IPS-15b (cell line): ENCODE measurements at regions not wholly inside any gene's neighbourhood (a gene's known extent, or its start where the extent isn't known, plus 50 kb on each side); places are given as distances from the start of the nearest gene placed in this dataset.
"Not testable (repeated sequence)": the region's sequence is repeated elsewhere in the genome, so short reads cannot be mapped to it uniquely, and the experiment has no call there.

ENCODE experiments used
- H3K27me3 ChIP-seq: one replicate; pipeline ENCODE4 v1.6.1; 2013; ENCODE audit warnings: low read length; ENCODE audit not compliant: control insufficient read depth, insufficient read depth
- H3K36me3 ChIP-seq: one replicate; pipeline ENCODE4 v1.6.1; 2013; ENCODE audit warnings: low read length; ENCODE audit not compliant: control insufficient read depth, insufficient read depth
- H3K4me1 ChIP-seq: one replicate; pipeline ENCODE4 v1.6.1; 2013; ENCODE audit warnings: mild to moderate bottlenecking, low read length; ENCODE audit not compliant: control insufficient read depth, insufficient read depth
- H3K4me3 ChIP-seq: one replicate; pipeline ENCODE4 v1.5.1; 2013; ENCODE audit warnings: low read depth, low read length
- H3K9ac ChIP-seq: one replicate; pipeline ENCODE4 v1.6.1; 2013; ENCODE audit warnings: low read depth, mild to moderate bottlenecking, low read length
- H3K9me3 ChIP-seq: one replicate; pipeline ENCODE4 v1.6.1; 2013; ENCODE audit warnings: mild to moderate bottlenecking, low read length; ENCODE audit not compliant: control insufficient read depth, insufficient read depth

- not testable (repeated sequence) for H3K36me3 ChIP-seq, H3K4me3 ChIP-seq, H3K4me1 ChIP-seq, H3K9ac ChIP-seq, H3K9me3 ChIP-seq, H3K27me3 ChIP-seq
Observed at GRCh38 chr9:29270400-29270799, 1697.1 kb upstream of the C9orf72 start.

DNA sequence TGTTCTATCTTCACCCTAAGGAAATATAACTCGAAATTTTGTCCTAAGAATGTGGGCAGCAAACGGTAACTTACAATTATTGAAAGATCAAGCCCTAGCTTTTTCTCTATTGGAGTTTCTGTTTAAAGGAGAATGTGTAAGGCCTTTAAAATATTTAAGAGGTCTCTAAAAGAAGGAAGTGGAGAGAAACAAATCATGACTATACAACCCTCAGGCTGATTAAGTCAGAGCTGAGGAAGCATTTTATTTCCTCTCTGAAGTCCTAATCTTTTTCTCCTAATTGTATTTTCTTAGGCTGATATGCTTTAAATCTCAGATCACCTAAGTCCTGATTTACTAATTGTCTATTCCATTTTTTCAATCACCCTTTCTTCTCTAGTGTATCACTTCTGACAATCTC lies 1708.8 kb upstream of the C9orf72 start:
- Histone ChIP-seq H3K27me3 (no peaks in the 10 kb centered on the region), H3K36me3 (no peaks in the 10 kb centered on the region), H3K9me3 (no peaks in the 10 kb centered on the region), H3K9ac (no peak overlapping the region), H3K4me3 (no peak overlapping the region), H3K4me1 (no peaks in the 10 kb centered on the region)

DNA sequence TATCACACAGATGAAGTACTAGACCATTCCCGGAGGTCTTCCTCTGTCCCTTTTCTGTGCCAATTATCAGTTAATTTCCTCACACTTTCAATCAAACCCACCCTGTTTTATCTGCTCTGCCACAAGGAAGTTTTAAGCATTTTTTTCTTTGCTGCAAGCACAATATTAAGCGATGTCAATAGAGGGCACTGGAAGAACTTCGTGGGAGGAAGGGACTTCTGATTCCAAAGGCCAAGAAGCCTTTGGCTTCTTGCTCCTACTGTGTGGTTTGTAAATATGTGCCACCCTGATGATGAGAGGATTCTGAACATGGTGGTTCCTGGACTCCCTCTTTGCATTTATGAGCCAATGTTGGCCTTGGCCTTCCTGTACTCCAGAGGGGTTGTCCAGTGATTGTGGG lies 1712.5 kb upstream of the C9orf72 start:
- no peaks in the 10 kb centered on the region for H3K9me3 ChIP-seq
- H3K4me3 ChIP-seq: no peak overlapping the region
- H3K4me1 ChIP-seq: no peaks in the 10 kb centered on the region
- H3K9ac ChIP-seq: no peak overlapping the region
- no peaks in the 10 kb centered on the region for H3K36me3 ChIP-seq
- H3K27me3 ChIP-seq: no peaks in the 10 kb centered on the region

DNA sequence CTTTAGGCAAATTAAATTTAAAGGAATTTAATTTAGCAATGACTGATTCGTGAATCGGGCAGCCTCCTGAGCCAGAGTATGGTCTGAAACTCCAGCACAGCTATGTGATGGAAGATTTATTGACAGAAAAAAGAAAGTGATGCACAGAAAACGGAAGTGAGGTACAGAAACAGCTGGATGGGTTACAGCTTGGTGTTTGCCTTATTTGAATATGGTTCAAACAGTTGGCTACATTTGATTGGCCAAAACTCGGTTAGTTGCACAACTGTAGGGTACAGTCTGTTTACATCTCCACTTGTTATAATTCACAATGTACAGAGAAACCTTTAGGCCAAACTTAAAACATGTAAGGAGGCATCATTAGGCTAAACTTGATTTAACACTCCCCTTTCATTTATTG lies 1716.1 kb upstream of the C9orf72 start:
- H3K4me3 ChIP-seq: no peak overlapping the region
- H3K9ac ChIP-seq: no peak overlapping the region
- H3K9me3 ChIP-seq: no peaks in the 10 kb centered on the region
- no peaks in the 10 kb centered on the region for H3K36me3 ChIP-seq
- H3K4me1 ChIP-seq: no peaks in the 10 kb centered on the region
- H3K27me3 ChIP-seq: no peaks in the 10 kb centered on the region

DNA sequence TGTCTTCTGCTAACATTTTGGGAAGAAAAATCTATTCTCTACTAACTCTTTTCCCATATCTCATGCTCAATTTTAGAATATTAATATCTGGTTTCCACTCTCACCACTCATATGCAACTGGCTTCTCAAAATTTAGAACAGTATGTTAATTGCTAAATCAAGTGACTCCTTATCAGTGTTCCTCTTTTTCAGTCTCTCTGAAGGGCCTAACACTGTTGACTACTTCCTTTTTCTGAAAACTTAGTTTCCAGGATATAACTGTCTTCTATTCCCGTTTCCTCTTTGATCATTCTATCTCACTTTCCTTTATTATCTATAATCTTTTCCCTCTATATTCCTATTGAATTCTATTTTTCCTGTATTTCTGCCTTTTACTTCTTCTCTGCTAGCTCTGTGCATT lies 1717.2 kb upstream of the C9orf72 start:
- Histone ChIP-seq H3K27me3 (no peaks in the 10 kb centered on the region), H3K4me1 (no peaks in the 10 kb centered on the region), H3K4me3 (no peak overlapping the region), H3K9me3 (no peaks in the 10 kb centered on the region), H3K36me3 (no peaks in the 10 kb centered on the region), H3K9ac (no peak overlapping the region)

- H3K27me3 ChIP-seq: no peaks in the 10 kb centered on the region
- H3K4me1 ChIP-seq: no peaks in the 10 kb centered on the region
- no peak overlapping the region for H3K4me3 ChIP-seq
- H3K9me3 ChIP-seq: no peaks in the 10 kb centered on the region
- H3K9ac ChIP-seq: no peak overlapping the region
- H3K36me3 ChIP-seq: no peaks in the 10 kb centered on the region
Observed at GRCh38 chr9:29297592-29297991, 1724.3 kb upstream of the C9orf72 start.

DNA sequence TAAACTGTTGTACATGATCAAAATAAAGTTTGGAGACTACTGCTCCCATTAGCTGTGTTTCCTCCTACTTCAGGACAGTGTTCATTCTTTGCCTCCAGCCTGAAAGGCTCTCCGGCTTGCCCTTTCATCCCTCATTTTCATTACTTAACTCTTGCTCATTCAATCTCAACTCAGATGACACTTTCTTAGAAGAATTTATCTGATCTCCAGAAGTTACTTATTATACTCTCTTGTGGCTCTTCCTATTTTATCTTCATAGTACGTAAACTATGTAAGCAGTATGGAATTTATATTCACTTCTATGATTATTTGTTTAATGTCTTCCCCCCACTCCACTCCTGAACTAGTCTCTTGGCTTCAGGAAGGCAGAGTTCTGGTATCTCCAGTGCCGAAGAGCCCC lies 1737.9 kb upstream of the C9orf72 start:
- H3K4me3 ChIP-seq: no peak overlapping the region
- H3K27me3 ChIP-seq: no peaks in the 10 kb centered on the region
- H3K9me3 ChIP-seq: no peaks in the 10 kb centered on the region
- H3K9ac ChIP-seq: no peak overlapping the region
- H3K4me1 ChIP-seq: no peaks in the 10 kb centered on the region
- no peaks in the 10 kb centered on the region for H3K36me3 ChIP-seq

- Histone ChIP-seq H3K9me3 (no peaks in the 10 kb centered on the region), H3K27me3 (no peaks in the 10 kb centered on the region)
Observed at GRCh38 chr9:29312327-29312726, 1739.0 kb upstream of the C9orf72 start.

GRCh38 chr9:29319736-29320513 lies 1746.6 kb upstream of the C9orf72 start:
- H3K9ac ChIP-seq: no peak overlapping the region
- H3K27me3 ChIP-seq: no peaks in the 10 kb centered on the region
- H3K4me1 ChIP-seq: peaks cover 11% of the 10 kb centered on the region
- H3K36me3 ChIP-seq: no peaks in the 10 kb centered on the region
- H3K9me3 ChIP-seq: no peaks in the 10 kb centered on the region
- no peak overlapping the region for H3K4me3 ChIP-seq

More at GRCh38 chr9:29312327-29312726, 1739.0 kb upstream of the C9orf72 start:
- no peaks in the 10 kb centered on the region for H3K4me1 ChIP-seq
- no peaks in the 10 kb centered on the region for H3K36me3 ChIP-seq
- H3K4me3 ChIP-seq: no peak overlapping the region
- no peak overlapping the region for H3K9ac ChIP-seq

DNA sequence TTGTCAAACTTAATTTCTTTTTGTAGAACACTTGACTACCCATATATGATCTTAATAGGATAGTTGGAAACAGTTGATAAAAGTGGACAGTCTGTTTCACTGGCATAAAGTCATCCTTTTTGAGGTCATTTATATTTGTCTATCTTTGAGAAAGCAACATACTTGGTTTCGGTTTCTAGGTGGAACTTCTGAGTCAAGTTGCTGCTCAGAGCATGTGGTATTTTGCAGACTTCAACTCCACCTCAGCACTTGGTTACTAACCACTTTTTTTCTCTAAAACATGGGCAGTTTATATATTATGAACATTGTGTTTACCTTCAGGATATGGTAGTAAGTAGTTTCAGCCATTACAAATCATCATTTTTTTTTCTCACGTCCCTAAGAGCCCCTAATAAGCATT lies 1749.0 kb upstream of the C9orf72 start:
- Histone ChIP-seq H3K36me3 (no peaks in the 10 kb centered on the region), H3K4me1 (peaks cover 27% of the 10 kb centered on the region), H3K4me3 (no peak overlapping the region), H3K9me3 (no peaks in the 10 kb centered on the region), H3K27me3 (no peaks in the 10 kb centered on the region), H3K9ac (no peak overlapping the region)

DNA sequence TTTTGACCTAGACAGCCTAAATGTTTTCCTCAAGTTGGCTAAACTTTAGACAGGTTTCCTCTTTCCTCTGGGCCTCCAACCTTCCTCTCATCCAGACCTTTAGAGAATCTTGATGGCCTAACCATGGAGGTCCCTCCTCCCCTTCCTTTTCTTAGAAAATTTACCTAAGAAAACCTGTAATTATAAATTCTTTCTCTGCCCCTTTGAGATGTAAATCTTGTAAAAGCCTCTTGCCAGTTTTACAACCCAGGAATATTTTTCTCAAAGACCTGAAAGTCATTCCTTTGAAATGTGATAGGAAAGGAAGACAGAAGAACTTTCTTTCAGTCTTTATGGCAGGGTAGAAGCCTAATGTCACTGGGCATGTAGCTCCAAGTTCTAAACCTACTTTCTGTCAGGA lies 1752.6 kb upstream of the C9orf72 start:
- Histone ChIP-seq H3K4me3 (no peak overlapping the region), H3K9me3 (no peaks in the 10 kb centered on the region), H3K27me3 (no peaks in the 10 kb centered on the region), H3K9ac (no peak overlapping the region), H3K36me3 (no peaks in the 10 kb centered on the region), H3K4me1 (peaks cover 22% of the 10 kb centered on the region)

DNA sequence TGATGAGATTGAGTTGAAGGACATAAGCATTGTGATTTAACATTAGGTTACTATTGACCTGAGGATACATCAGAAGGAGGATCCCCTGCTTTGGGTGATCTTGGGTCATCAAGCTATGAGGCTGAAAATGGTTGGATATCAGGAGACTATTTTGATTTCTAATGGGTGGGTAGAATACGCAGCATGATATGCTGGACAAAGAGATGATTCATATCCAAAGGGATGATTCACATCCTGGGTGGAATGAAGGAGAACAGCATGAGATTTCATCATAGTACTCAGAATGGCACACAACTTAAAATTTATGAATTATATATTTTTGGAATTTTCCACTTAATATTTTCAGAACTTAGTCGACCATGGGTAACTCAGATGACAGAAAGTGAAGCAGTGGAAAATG lies 1759.5 kb upstream of the C9orf72 start:
- H3K9me3 ChIP-seq: no peaks in the 10 kb centered on the region
- no peak overlapping the region for H3K9ac ChIP-seq
- H3K4me3 ChIP-seq: no peak overlapping the region
- H3K4me1 ChIP-seq: peaks cover 3% of the 10 kb centered on the region
- H3K27me3 ChIP-seq: no peaks in the 10 kb centered on the region
- H3K36me3 ChIP-seq: no peaks in the 10 kb centered on the region
